WTC11 (cell line): ENCODE measurements at regions not wholly inside any gene's neighbourhood (a gene's known extent, or its start where the extent isn't known, plus 50 kb on each side); places are given as distances from the start of the nearest gene placed in this dataset.
"Not testable (repeated sequence)": the region's sequence is repeated elsewhere in the genome, so short reads cannot be mapped to it uniquely, and the experiment has no call there.

ENCODE experiments used
- ATAC-seq: fragments of 200-7000 bp; cut with Tn5 transposase; 2 replicates; pipeline ENCODE4 v1.10.0; 2021; ENCODE audit warnings: mild to moderate bottlenecking, moderate library complexity
- CTCF ChIA-PET: fragments of 300-600 bp; sonication (Branson Sonifier 250); formaldehyde crosslinking; loops from one replicate; lab custom pipeline; 2021; ENCODE audit warnings: antibody characterized with exemption; lab: Charles Lee
- POLR2A ChIA-PET: fragments of 350-600 bp; sonication (Branson Sonifier 250); formaldehyde crosslinking; loops from one replicate; lab custom pipeline; 2021; ENCODE audit warnings: antibody characterized with exemption; lab: Charles Lee
- DNase-seq: peaks from one replicate; pipeline ENCODE4 v3.0.0; 2021; ENCODE audit warnings: low spot score
- H3K27ac Mint-ChIP-seq: 2 replicates; pipeline ENCODE4 v1.8.0; 2021; ENCODE audit warnings: mixed read lengths
- H3K27me3 Mint-ChIP-seq: 2 replicates; pipeline ENCODE4 v1.8.0; 2021; ENCODE audit warnings: low read depth, mild to moderate bottlenecking, moderate library complexity, mixed read lengths
- H3K36me3 Mint-ChIP-seq: 2 replicates; pipeline ENCODE4 v1.8.0; 2021; ENCODE audit warnings: mixed read lengths
- H3K4me1 Mint-ChIP-seq: 2 replicates; pipeline ENCODE4 v1.8.0; 2022; ENCODE audit warnings: mixed read lengths
- H3K4me3 Mint-ChIP-seq: 2 replicates; pipeline ENCODE4 v1.8.0; 2021; ENCODE audit warnings: mild to moderate bottlenecking, moderate library complexity, mixed read lengths
- H3K9me3 Mint-ChIP-seq: 2 replicates; pipeline ENCODE4 v1.8.0; 2021; ENCODE audit warnings: mixed read lengths
- ATF3 ChIP-seq: sonication (generic); formaldehyde crosslinking; conservative IDR thresholded peaks from 2 replicates; pipeline ENCODE4 v1.8.1; 2022; ENCODE audit warnings: mild to moderate bottlenecking, missing genetic modification reagents
- CTCF ChIP-seq: fragments of 200-600 bp; IDR thresholded peaks from 2 replicates; pipeline ENCODE4 v1.8.0; 2022; ENCODE audit warnings: antibody characterized with exemption
- E2F5 ChIP-seq: sonication (generic); formaldehyde crosslinking; IDR thresholded peaks from 2 replicates; pipeline ENCODE4 v1.8.1; 2022; ENCODE audit warnings: mild to moderate bottlenecking, moderate library complexity, missing genetic modification reagents
- ETV6 ChIP-seq: sonication (generic); formaldehyde crosslinking; IDR thresholded peaks from 2 replicates; pipeline ENCODE4 v1.8.1; 2022; ENCODE audit warnings: mild to moderate bottlenecking, missing genetic modification reagents
- IRF1 ChIP-seq: sonication (generic); formaldehyde crosslinking; IDR thresholded peaks from 2 replicates; pipeline ENCODE4 v1.8.0; 2023; ENCODE audit warnings: missing genetic modification reagents
- MLX ChIP-seq: sonication (generic); formaldehyde crosslinking; IDR thresholded peaks from 2 replicates; pipeline ENCODE4 v1.8.1; 2023; ENCODE audit warnings: mild to moderate bottlenecking, missing genetic modification reagents, moderate library complexity
- NFYB ChIP-seq: sonication (generic); formaldehyde crosslinking; conservative IDR thresholded peaks from 2 replicates; pipeline ENCODE4 v1.8.0; 2022; ENCODE audit warnings: low read depth, missing genetic modification reagents
- TEAD1 ChIP-seq: sonication (generic); formaldehyde crosslinking; IDR thresholded peaks from 2 replicates; pipeline ENCODE4 v1.8.0; 2022; ENCODE audit warnings: mild to moderate bottlenecking, missing genetic modification reagents
- ZNF425 ChIP-seq: fragments of 250-450 bp; sonication (Bioruptor Pico); conservative IDR thresholded peaks from 2 replicates; pipeline ENCODE4 v1.9.0; 2021; ENCODE audit warnings: mild to moderate bottlenecking
- ZNF512 ChIP-seq: sonication (generic); formaldehyde crosslinking; IDR thresholded peaks from 2 replicates; pipeline ENCODE4 v1.8.1; 2022; ENCODE audit warnings: missing genetic modification reagents, borderline replicate concordance

GRCh38 chr15:85289677-85290365, 90.6 kb upstream of the AKAP13 start:
- Mint-ChIP-seq H3K4me1 (no peaks in the 10 kb centered on the region), H3K27me3 (peaks cover 8% of the 10 kb centered on the region), H3K36me3 (no peaks in the 10 kb centered on the region), H3K9me3 (peaks cover 5% of the 10 kb centered on the region; the same call in 1 of the 2 replicates), H3K4me3 (no peak overlapping the region), H3K27ac (no peak overlapping the region)
- DNase-seq (no peak), ATAC-seq (peak; percentile 75)
- CTCF ChIA-PET: interaction anchor here (1.0 to 1.8 kb wide), 5 partner anchors 9 to 39 kb away, joined by 3 to 5 read pairs (median 4); no protein-coding TSS in a partner anchor
- TF ChIP-seq ZNF425 (CRISPR knock-in tag) (no peak), ETV6 (CRISPR knock-in tag) (no peak), CTCF (peak; percentile 26; the same call in 1 of the 2 replicates), NFYB (CRISPR knock-in tag) (no peak)
- POLR2A ChIA-PET: no interaction called here

- ATAC-seq, H3K36me3 Mint-ChIP-seq, H3K4me3 Mint-ChIP-seq, POLR2A ChIA-PET, CTCF ChIA-PET, H3K9me3 Mint-ChIP-seq, H3K27ac Mint-ChIP-seq, H3K4me1 Mint-ChIP-seq, DNase-seq, H3K27me3 Mint-ChIP-seq: not testable (repeated sequence)
Measured at GRCh38 chr15:85292583-85292982, 87.8 kb upstream of the AKAP13 start.

- ATAC-seq (peak; percentile 95), DNase-seq (peak; percentile 43)
- peaks cover 11% of the 10 kb centered on the region for H3K4me1 Mint-ChIP-seq
- CTCF ChIA-PET: interaction anchor here (0.5 to 2.2 kb wide), 25 partner anchors 10 to 453 kb away, joined by 3 to 19 read pairs (median 4); no protein-coding TSS in a partner anchor
- TF ChIP-seq CTCF: peak; percentile 35; the same call in 1 of the 2 replicates
- TF ChIP-seq ATF3 (CRISPR knock-in tag): no peak
- TF ChIP-seq, all 79 proteins: peak for 1
- H3K4me3 Mint-ChIP-seq: no peak overlapping the region
- peak overlapping the region; percentile 7; the same call in 1 of the 2 replicates for H3K27ac Mint-ChIP-seq
- POLR2A ChIA-PET: no interaction called here
- H3K27me3 Mint-ChIP-seq: 0 out of 2 replicates have a peak, but pooled peaks cover 2% of the 10 kb centered on the region
- peaks cover 2% of the 10 kb centered on the region; the same call in 1 of the 2 replicates for H3K9me3 Mint-ChIP-seq
- no peaks in the 10 kb centered on the region for H3K36me3 Mint-ChIP-seq
Measured at GRCh38 chr15:85296615-85297402, 83.6 kb upstream of the AKAP13 start.

GRCh38 chr15:85297537-85297936, 82.9 kb upstream of the AKAP13 start:
- CTCF ChIA-PET: interaction anchor here (0.9 to 1.6 kb wide), 4 partner anchors 12 to 412 kb away, joined by 3 to 4 read pairs (median 4); no protein-coding TSS in a partner anchor
- Mint-ChIP-seq H3K4me1 (peaks cover 11% of the 10 kb centered on the region), H3K36me3 (no peaks in the 10 kb centered on the region), H3K4me3 (no peak overlapping the region), H3K27ac (no peak overlapping the region), H3K27me3 (no peaks in the 10 kb centered on the region), H3K9me3 (no peaks in the 10 kb centered on the region)
- ATAC-seq (no peak), DNase-seq (no peak)
- TF ChIP-seq ZNF512 (no peak), TEAD1 (CRISPR knock-in tag) (no peak), MLX (no peak), IRF1 (no peak), E2F5 (CRISPR knock-in tag) (no peak)
- POLR2A ChIA-PET: no interaction called here
